Chondrocyte (in vitro differentiated cells): ENCODE measurements at regions not wholly inside any gene's neighbourhood (a gene's known extent, or its start where the extent isn't known, plus 50 kb on each side); places are given as distances from the start of the nearest gene placed in this dataset.
"Not testable (repeated sequence)": the region's sequence is repeated elsewhere in the genome, so short reads cannot be mapped to it uniquely, and the experiment has no call there.

Source experiments
- DNase-seq: peaks from one replicate; pipeline ENCODE4 v3.0.0; 2021; ENCODE audit warnings: mixed read lengths, low spot score
- H3K27ac Mint-ChIP-seq: one replicate; pipeline ENCODE4 v1.8.0; 2021; ENCODE audit warnings: mild to moderate bottlenecking, moderate library complexity, mixed read lengths; ENCODE audit not compliant: unreplicated experiment
- H3K27me3 Mint-ChIP-seq: 2 replicates; pipeline ENCODE4 v1.8.0; 2021; ENCODE audit warnings: low read depth, mixed read lengths
- H3K36me3 Mint-ChIP-seq: 2 replicates; pipeline ENCODE4 v1.8.0; 2021; ENCODE audit warnings: low read depth, mixed read lengths
- H3K4me1 Mint-ChIP-seq: 2 replicates; pipeline ENCODE4 v1.8.0; 2021; ENCODE audit warnings: low read depth, mild to moderate bottlenecking, mixed read lengths
- H3K4me3 Mint-ChIP-seq: one replicate; pipeline ENCODE4 v1.8.0; 2021; ENCODE audit warnings: mild to moderate bottlenecking, moderate library complexity, mixed read lengths; ENCODE audit not compliant: unreplicated experiment
- H3K9me3 Mint-ChIP-seq: 2 replicates; pipeline ENCODE4 v1.8.0; 2021; ENCODE audit warnings: low read depth, mixed read lengths
- TF ChIP-seq, protein P1 (sequence below): fragments of 200-600 bp; sonication (generic); IDR thresholded peaks from 2 replicates; pipeline ENCODE4 v1.5.0; 2021; ENCODE audit warnings: antibody characterized with exemption, mild to moderate bottlenecking, moderate library complexity

GRCh38 chr22:49004484-49005399 lies 822.9 kb downstream of the BRD1 start:
- no peak overlapping the region for H3K4me3 Mint-ChIP-seq
- no peaks in the 10 kb centered on the region for H3K4me1 Mint-ChIP-seq
- peak; percentile 74 for DNase-seq
- H3K27me3 Mint-ChIP-seq = peaks cover 6% of the 10 kb centered on the region
- no peak overlapping the region for H3K27ac Mint-ChIP-seq
- no peaks in the 10 kb centered on the region for H3K36me3 Mint-ChIP-seq
- TF ChIP-seq, protein P1, sequence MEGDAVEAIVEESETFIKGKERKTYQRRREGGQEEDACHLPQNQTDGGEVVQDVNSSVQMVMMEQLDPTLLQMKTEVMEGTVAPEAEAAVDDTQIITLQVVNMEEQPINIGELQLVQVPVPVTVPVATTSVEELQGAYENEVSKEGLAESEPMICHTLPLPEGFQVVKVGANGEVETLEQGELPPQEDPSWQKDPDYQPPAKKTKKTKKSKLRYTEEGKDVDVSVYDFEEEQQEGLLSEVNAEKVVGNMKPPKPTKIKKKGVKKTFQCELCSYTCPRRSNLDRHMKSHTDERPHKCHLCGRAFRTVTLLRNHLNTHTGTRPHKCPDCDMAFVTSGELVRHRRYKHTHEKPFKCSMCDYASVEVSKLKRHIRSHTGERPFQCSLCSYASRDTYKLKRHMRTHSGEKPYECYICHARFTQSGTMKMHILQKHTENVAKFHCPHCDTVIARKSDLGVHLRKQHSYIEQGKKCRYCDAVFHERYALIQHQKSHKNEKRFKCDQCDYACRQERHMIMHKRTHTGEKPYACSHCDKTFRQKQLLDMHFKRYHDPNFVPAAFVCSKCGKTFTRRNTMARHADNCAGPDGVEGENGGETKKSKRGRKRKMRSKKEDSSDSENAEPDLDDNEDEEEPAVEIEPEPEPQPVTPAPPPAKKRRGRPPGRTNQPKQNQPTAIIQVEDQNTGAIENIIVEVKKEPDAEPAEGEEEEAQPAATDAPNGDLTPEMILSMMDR = no peak
- H3K9me3 Mint-ChIP-seq = peaks cover 18% of the 10 kb centered on the region

DNA sequence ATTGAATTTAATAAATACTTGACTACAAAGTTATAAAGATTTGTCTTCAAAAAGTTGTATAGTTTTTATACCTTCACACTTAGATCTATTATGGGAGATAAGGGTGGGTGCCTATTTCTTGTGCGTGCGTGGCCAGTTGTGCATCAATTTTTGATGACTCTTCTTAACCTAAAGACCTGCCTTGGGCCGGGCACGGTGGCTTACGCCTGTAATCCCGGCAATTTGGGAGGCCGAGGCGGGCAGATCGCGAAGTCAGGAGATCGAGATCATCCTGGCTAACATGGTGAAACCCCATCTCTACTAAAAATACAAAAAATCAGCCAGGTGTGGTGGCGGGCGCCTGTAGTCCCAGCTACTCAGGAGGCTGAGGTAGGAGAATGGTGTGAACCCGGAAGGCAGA lies 830.1 kb downstream of the BRD1 start:
- not testable (repeated sequence) for DNase-seq, H3K4me1 Mint-ChIP-seq, H3K27ac Mint-ChIP-seq, H3K4me3 Mint-ChIP-seq, H3K36me3 Mint-ChIP-seq, H3K27me3 Mint-ChIP-seq
- peaks cover 16% of the 10 kb centered on the region for H3K9me3 Mint-ChIP-seq

- Mint-ChIP-seq H3K9me3 (peaks cover 9% of the 10 kb centered on the region), H3K27ac (no peak overlapping the region), H3K36me3 (no peaks in the 10 kb centered on the region), H3K27me3 (peaks cover 7% of the 10 kb centered on the region), H3K4me1 (no peaks in the 10 kb centered on the region), H3K4me3 (no peak overlapping the region)
- DNase-seq = no peak
- TF ChIP-seq, protein P1 = no peak
These were observed 834.0 kb downstream of the BRD1 start for GRCh38 chr22:48993655-48994054.

DNA sequence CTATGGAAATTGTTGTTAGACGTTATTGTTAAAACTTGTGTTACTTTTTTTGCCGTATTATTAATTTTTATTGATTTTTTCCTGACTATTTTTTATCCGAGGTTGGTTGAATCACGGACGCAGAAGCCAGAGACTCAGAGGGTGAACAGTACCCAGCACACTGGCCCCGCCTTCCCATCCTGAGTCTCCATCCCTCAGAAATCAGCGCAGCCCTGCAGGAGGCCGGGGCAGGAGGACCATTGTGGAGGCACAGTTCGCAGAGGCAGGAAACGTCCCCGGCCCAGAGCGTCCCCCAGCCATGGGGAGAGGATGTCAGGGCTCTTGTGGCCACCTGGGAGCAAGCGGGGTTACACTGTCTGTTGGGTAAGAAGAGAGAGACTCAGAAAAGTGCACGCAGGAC lies 843.0 kb downstream of the BRD1 start:
- Mint-ChIP-seq H3K27ac (no peak overlapping the region), H3K9me3 (peaks cover 3% of the 10 kb centered on the region), H3K27me3 (peaks cover 12% of the 10 kb centered on the region), H3K36me3 (no peaks in the 10 kb centered on the region), H3K4me1 (no peaks in the 10 kb centered on the region), H3K4me3 (no peak overlapping the region)
- no peak for DNase-seq
- TF ChIP-seq, protein P1 = no peak

DNA sequence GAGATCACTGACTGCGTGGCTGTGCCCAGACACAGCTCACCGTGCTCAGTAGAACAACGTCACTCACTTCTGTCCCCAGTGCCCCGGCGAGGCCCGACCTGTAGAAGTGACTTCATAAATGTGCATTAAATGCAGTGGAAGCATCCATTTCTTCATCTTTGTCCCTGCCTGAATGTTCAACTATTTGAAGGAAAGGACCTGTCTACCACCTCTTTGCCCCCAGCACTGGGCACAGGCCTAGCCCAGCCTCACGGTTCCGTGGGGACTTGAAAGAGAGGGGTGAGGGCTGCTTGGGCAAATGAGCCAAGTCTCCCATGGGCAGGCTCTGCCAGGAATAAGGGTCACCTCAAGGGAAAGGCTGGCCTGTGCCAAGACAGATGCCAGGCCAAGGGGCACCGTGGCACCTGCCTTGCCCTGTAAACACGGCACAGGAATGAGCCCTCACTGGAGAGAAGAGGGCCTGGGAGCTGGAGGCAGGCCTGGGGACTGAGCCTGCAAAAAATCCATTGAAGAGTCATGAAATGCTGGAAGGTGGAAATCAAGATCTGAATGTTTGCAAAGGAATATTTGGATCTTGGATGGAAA lies 845.3 kb downstream of the BRD1 start:
- H3K27me3 Mint-ChIP-seq = peaks cover 18% of the 10 kb centered on the region
- TF ChIP-seq, protein P1 = no peak
- H3K9me3 Mint-ChIP-seq = peaks cover 6% of the 10 kb centered on the region
- H3K36me3 Mint-ChIP-seq = no peaks in the 10 kb centered on the region
- H3K4me3 Mint-ChIP-seq = no peak overlapping the region
- no peak for DNase-seq
- no peaks in the 10 kb centered on the region for H3K4me1 Mint-ChIP-seq
- H3K27ac Mint-ChIP-seq = no peak overlapping the region
